ENCODE measurements at regions not wholly inside any gene's neighbourhood (a gene's known extent, or its start where the extent isn't known, plus 50 kb on each side); places are given as distances from the start of the nearest gene placed in this dataset.

GRCh38 chr4:175443547-175443946 is 368.5 kb downstream of the GPM6A start:
- no peaks in the 10 kb centered on the region for H3K27me3 Mint-ChIP-seq (ENCODE audit: insufficient read depth)
- DNase-seq (ENCODE audit: low spot score) = no peak
- no peaks in the 10 kb centered on the region for H3K36me3 Mint-ChIP-seq (ENCODE audit: low read depth)
- intact Hi-C loops (cut with micrococcal nuclease) = no loop called here
- no peak overlapping the region for H3K27ac Mint-ChIP-seq
- no peaks in the 10 kb centered on the region for H3K9me3 Mint-ChIP-seq
- H3K4me3 Mint-ChIP-seq = no peak overlapping the region
- H3K4me1 Mint-ChIP-seq (ENCODE audit: low read depth) = no peaks in the 10 kb centered on the region

- no peak for DNase-seq (ENCODE audit: low spot score)
- H3K27ac Mint-ChIP-seq = no peak overlapping the region
- no peaks in the 10 kb centered on the region for H3K4me1 Mint-ChIP-seq (ENCODE audit: low read depth)
- H3K4me3 Mint-ChIP-seq = no peak overlapping the region
- no peaks in the 10 kb centered on the region for H3K27me3 Mint-ChIP-seq (ENCODE audit: insufficient read depth)
- intact Hi-C loops (cut with micrococcal nuclease) = no loop called here
- H3K9me3 Mint-ChIP-seq = no peaks in the 10 kb centered on the region
- H3K36me3 Mint-ChIP-seq (ENCODE audit: low read depth) = no peaks in the 10 kb centered on the region
Observed at GRCh38 chr4:175444512-175444911, 367.6 kb downstream of the GPM6A start.

- Mint-ChIP-seq H3K27me3 (ENCODE audit: insufficient read depth) (no peaks in the 10 kb centered on the region), H3K36me3 (ENCODE audit: low read depth) (no peaks in the 10 kb centered on the region), H3K4me1 (ENCODE audit: low read depth) (no peaks in the 10 kb centered on the region), H3K9me3 (no peaks in the 10 kb centered on the region), H3K4me3 (no peak overlapping the region), H3K27ac (no peak overlapping the region)
- intact Hi-C loops (cut with micrococcal nuclease) = no loop called here
- no peak for DNase-seq (ENCODE audit: low spot score)
Observed at GRCh38 chr4:175447016-175447415, 365.0 kb downstream of the GPM6A start.

GRCh38 chr4:175450446-175450845 is 361.6 kb downstream of the GPM6A start:
- no peaks in the 10 kb centered on the region for H3K36me3 Mint-ChIP-seq (ENCODE audit: low read depth)
- intact Hi-C loops (cut with micrococcal nuclease) = no loop called here
- DNase-seq (ENCODE audit: low spot score) = no peak
- no peaks in the 10 kb centered on the region for H3K9me3 Mint-ChIP-seq
- no peak overlapping the region for H3K27ac Mint-ChIP-seq
- H3K4me1 Mint-ChIP-seq (ENCODE audit: low read depth) = no peaks in the 10 kb centered on the region
- no peaks in the 10 kb centered on the region for H3K27me3 Mint-ChIP-seq (ENCODE audit: insufficient read depth)
- no peak overlapping the region for H3K4me3 Mint-ChIP-seq

GRCh38 chr4:175451238-175451965 is 360.7 kb downstream of the GPM6A start:
- Mint-ChIP-seq H3K4me3 (no peak overlapping the region), H3K27me3 (ENCODE audit: insufficient read depth) (no peaks in the 10 kb centered on the region), H3K4me1 (ENCODE audit: low read depth) (no peaks in the 10 kb centered on the region), H3K27ac (no peak overlapping the region), H3K36me3 (ENCODE audit: low read depth) (no peaks in the 10 kb centered on the region), H3K9me3 (no peaks in the 10 kb centered on the region)
- intact Hi-C loops (cut with micrococcal nuclease) = no loop called here
- no peak for DNase-seq (ENCODE audit: low spot score)

- H3K36me3 Mint-ChIP-seq (ENCODE audit: low read depth) = no peaks in the 10 kb centered on the region
- no peaks in the 10 kb centered on the region for H3K4me1 Mint-ChIP-seq (ENCODE audit: low read depth)
- H3K27me3 Mint-ChIP-seq (ENCODE audit: insufficient read depth) = no peaks in the 10 kb centered on the region
- no peak for DNase-seq (ENCODE audit: low spot score)
- no peak overlapping the region for H3K27ac Mint-ChIP-seq
- intact Hi-C loops (cut with micrococcal nuclease) = no loop called here
- H3K9me3 Mint-ChIP-seq = no peaks in the 10 kb centered on the region
- no peak overlapping the region for H3K4me3 Mint-ChIP-seq
Observed at GRCh38 chr4:175453456-175453855, 358.6 kb downstream of the GPM6A start.

- intact Hi-C loops (cut with micrococcal nuclease) = no loop called here
- Mint-ChIP-seq H3K27ac (no peak overlapping the region), H3K4me1 (ENCODE audit: low read depth) (no peaks in the 10 kb centered on the region), H3K4me3 (no peak overlapping the region), H3K9me3 (no peaks in the 10 kb centered on the region), H3K36me3 (ENCODE audit: low read depth) (no peaks in the 10 kb centered on the region), H3K27me3 (ENCODE audit: insufficient read depth) (no peaks in the 10 kb centered on the region)
- no peak for DNase-seq (ENCODE audit: low spot score)
Observed at GRCh38 chr4:175456131-175456530, 355.9 kb downstream of the GPM6A start.

GRCh38 chr4:175457956-175458355 is 354.1 kb downstream of the GPM6A start:
- H3K9me3 Mint-ChIP-seq = no peaks in the 10 kb centered on the region
- intact Hi-C loops (cut with micrococcal nuclease) = no loop called here
- H3K4me1 Mint-ChIP-seq (ENCODE audit: low read depth) = no peaks in the 10 kb centered on the region
- no peak for DNase-seq (ENCODE audit: low spot score)
- no peak overlapping the region for H3K27ac Mint-ChIP-seq
- H3K4me3 Mint-ChIP-seq = no peak overlapping the region
- H3K27me3 Mint-ChIP-seq (ENCODE audit: insufficient read depth) = no peaks in the 10 kb centered on the region
- no peaks in the 10 kb centered on the region for H3K36me3 Mint-ChIP-seq (ENCODE audit: low read depth)

GRCh38 chr4:175459571-175459970 is 352.5 kb downstream of the GPM6A start:
- H3K27me3 Mint-ChIP-seq (ENCODE audit: insufficient read depth) = no peaks in the 10 kb centered on the region
- no peak overlapping the region for H3K4me3 Mint-ChIP-seq
- intact Hi-C loops (cut with micrococcal nuclease) = no loop called here

GRCh38 chr4:175460414-175460813 is 351.6 kb downstream of the GPM6A start:
- H3K27ac Mint-ChIP-seq = no peak overlapping the region
- DNase-seq (ENCODE audit: low spot score) = no peak
- H3K27me3 Mint-ChIP-seq (ENCODE audit: insufficient read depth) = no peaks in the 10 kb centered on the region
- H3K4me1 Mint-ChIP-seq (ENCODE audit: low read depth) = no peaks in the 10 kb centered on the region
- H3K9me3 Mint-ChIP-seq = no peaks in the 10 kb centered on the region
- intact Hi-C loops (cut with micrococcal nuclease) = no loop called here
- no peaks in the 10 kb centered on the region for H3K36me3 Mint-ChIP-seq (ENCODE audit: low read depth)
- no peak overlapping the region for H3K4me3 Mint-ChIP-seq

More at GRCh38 chr4:175459571-175459970, 352.5 kb downstream of the GPM6A start:
- H3K36me3 Mint-ChIP-seq (ENCODE audit: low read depth) = no peaks in the 10 kb centered on the region
- no peaks in the 10 kb centered on the region for H3K4me1 Mint-ChIP-seq (ENCODE audit: low read depth)
- H3K9me3 Mint-ChIP-seq = no peaks in the 10 kb centered on the region
- H3K27ac Mint-ChIP-seq = no peak overlapping the region
- DNase-seq (ENCODE audit: low spot score) = no peak

- H3K9me3 Mint-ChIP-seq = no peaks in the 10 kb centered on the region
- H3K36me3 Mint-ChIP-seq (ENCODE audit: low read depth) = no peaks in the 10 kb centered on the region
- no peaks in the 10 kb centered on the region for H3K27me3 Mint-ChIP-seq (ENCODE audit: insufficient read depth)
- H3K27ac Mint-ChIP-seq = no peak overlapping the region
- no peaks in the 10 kb centered on the region for H3K4me1 Mint-ChIP-seq (ENCODE audit: low read depth)
- no peak overlapping the region for H3K4me3 Mint-ChIP-seq
- DNase-seq (ENCODE audit: low spot score) = no peak
- intact Hi-C loops (cut with micrococcal nuclease) = no loop called here
Observed at GRCh38 chr4:175469514-175469913, 342.6 kb downstream of the GPM6A start.

GRCh38 chr4:175470131-175470530 is 341.9 kb downstream of the GPM6A start:
- Mint-ChIP-seq H3K9me3 (no peaks in the 10 kb centered on the region), H3K27ac (no peak overlapping the region), H3K27me3 (ENCODE audit: insufficient read depth) (no peaks in the 10 kb centered on the region), H3K4me3 (no peak overlapping the region), H3K4me1 (ENCODE audit: low read depth) (no peaks in the 10 kb centered on the region), H3K36me3 (ENCODE audit: low read depth) (no peaks in the 10 kb centered on the region)
- DNase-seq (ENCODE audit: low spot score) = no peak
- intact Hi-C loops (cut with micrococcal nuclease) = no loop called here

GRCh38 chr4:175480404-175480803 is 331.7 kb downstream of the GPM6A start:
- Mint-ChIP-seq H3K4me3 (no peak overlapping the region), H3K9me3 (no peaks in the 10 kb centered on the region), H3K4me1 (ENCODE audit: low read depth) (no peaks in the 10 kb centered on the region), H3K36me3 (ENCODE audit: low read depth) (no peaks in the 10 kb centered on the region), H3K27ac (no peak overlapping the region), H3K27me3 (ENCODE audit: insufficient read depth) (no peaks in the 10 kb centered on the region)
- no peak for DNase-seq (ENCODE audit: low spot score)
- intact Hi-C loops (cut with micrococcal nuclease) = no loop called here

Measured in activated T-helper 1 cell treated with anti-CD3 and anti-CD28 coated beads, Interleukin-12 subunit alpha, Interleukin-12 subunit beta, Interleukin-2, Interleukin-4 antibody, amounts not matched to agents 30 ng/mL and 10 ng/mL and 1 ng/mL, durations not matched to agents 14 hours and 24 hours and 36 hours (primary cell).